Spleen (tissue), 7 donors: ENCODE measurements at regions not wholly inside any gene's neighbourhood (a gene's known extent, or its start where the extent isn't known, plus 50 kb on each side); places are given as distances from the start of the nearest gene placed in this dataset.

Experiments
- CTCF ChIP-seq, 11 experiments: fragments of 200-600 bp in 7 of 11; fragments of 450-650 bp in 4 of 11; sonication (generic) in 4 of 11; IDR thresholded peaks in 8 of 11; conservative IDR thresholded peaks in 3 of 11; 1 replicate in 7 of 11; 2 replicates in 4 of 11; pipeline versions ENCODE4 v1.4.0 to v1.8.0; 2016 to 2021; ENCODE audit warnings: antibody characterized with exemption in 11 of 11, inconsistent platforms in 4 of 11, mild to moderate bottlenecking in 1 of 11
- POLR2AphosphoS5 ChIP-seq, 3 donors: sonication (generic); formaldehyde crosslinking; IDR thresholded peaks; one replicate each; pipeline ENCODE4 v1.5.1; 2017; ENCODE audit warnings: antibody characterized with exemption in 3 of 3
- donor health status: DM: no; HTN: no; CAD: no; lungs with moderate emphysema.
- donor health status: DM: no; HTN: no; CAD: no.
- donor health status: DM: no; HTN: no; CAD: no.

GRCh38 chr13:103324641-103325040 lies 258.4 kb upstream of the SLC10A2 start:
- TF ChIP-seq POLR2AphosphoS5 (IDR thresholded peaks at IDR 0.05), result no peak
- TF ChIP-seq CTCF (IDR thresholded peaks at IDR 0.05 in 8 of 11, conservative IDR thresholded peaks at IDR 0.05 in 3 of 11), result no peak
